Activated effector memory CD4-positive, alpha-beta T cell treated with anti-CD3 and anti-CD28 coated beads, Interleukin-2, amount 50 U/mL, for 16 hours (primary cell): ENCODE measurements at regions not wholly inside any gene's neighbourhood (a gene's known extent, or its start where the extent isn't known, plus 50 kb on each side); places are given as distances from the start of the nearest gene placed in this dataset.

Experiments
- DNase-seq: peaks from one replicate; pipeline ENCODE4 v3.0.0-alpha.2; 2020

DNA sequence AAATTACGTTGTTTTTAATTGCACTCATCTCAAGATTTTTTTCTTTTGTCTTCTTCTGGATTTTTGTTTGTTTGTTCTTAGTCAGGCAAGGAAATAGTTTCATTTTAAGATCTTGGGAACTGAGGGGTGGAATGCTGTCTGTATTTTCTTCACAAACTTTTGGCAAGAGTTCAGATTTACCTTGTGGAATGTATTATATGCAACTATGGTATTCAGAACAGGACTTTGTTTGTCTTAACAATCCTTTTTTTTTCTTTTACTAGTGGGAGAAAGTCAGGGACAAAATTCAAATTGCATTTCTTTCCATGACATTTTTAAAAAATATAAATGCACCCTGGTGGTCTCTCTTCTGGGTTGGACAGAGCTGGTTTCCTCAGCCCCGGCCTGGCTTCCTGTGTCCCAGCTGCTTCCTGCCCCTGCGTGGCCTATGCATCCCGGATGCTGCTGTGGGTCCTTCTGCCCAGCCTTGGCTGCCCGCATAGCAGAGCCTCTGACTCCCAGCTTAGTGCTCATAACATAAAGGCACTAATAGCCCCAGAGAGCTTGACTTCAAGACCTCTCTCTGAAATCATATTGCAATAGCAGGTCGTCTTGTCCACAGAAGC lies 520.7 kb downstream of the QKI start:
- no peak for DNase-seq

DNA sequence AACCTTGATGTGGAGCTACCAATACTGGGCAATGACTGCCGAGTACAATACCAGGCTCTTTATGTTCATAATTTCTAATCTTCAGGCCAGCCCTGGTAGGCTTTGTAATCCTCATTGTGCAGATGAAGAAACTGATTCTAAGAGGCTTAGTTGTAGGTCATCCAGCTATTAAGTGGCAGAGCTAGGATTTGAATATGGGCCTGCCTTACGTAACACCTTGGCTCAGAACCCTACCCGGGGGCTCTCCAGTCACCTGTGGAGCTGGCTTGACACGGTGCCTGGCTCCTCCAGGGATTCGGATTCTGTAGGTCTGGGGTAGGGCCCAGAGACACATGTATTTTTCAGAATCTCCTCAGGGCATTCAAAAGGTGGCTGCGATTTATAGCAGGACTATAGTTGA lies 515.5 kb downstream of the QKI start:
- DNase-seq: no peak

DNA sequence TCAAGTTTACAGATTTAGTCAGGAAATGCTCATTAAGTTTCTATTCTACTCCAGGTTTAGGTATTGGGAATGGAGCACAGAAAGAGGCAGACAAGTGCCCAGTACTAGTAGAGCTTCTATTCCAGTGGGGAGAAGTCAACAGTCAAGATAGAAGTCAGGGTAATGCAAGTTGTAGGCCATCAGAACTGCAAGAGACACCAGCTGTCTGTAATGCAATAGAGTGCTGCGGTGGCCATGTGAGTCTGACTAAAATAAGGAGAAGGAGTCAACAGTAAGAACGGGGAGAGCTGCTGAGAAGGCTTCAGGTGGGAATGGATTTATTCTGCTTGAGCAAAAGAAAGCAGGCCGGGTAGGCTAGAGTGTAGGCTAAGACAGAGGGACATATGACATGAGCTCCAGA lies 515.0 kb downstream of the QKI start:
- no peak for DNase-seq

DNA sequence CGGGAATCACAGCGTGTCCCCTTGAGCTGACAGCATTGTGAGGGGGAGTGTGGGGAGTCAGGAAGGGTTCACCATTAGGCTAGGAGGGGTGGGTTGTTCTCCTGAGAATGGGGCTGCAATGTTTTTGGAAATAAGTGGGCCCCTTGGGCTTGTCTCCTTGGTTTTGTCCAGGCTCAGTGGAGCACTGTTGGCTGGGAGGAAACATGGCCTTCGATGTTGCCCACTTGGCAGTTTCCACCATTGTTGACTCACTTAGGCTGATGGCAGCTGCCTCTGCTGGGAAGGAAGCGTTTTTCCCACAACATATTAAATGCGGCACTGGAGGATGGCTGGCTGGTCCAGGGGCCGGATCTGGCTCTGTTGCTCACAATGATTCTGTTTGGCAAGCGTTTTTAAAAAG lies 512.1 kb downstream of the QKI start:
- no peak for DNase-seq

DNA sequence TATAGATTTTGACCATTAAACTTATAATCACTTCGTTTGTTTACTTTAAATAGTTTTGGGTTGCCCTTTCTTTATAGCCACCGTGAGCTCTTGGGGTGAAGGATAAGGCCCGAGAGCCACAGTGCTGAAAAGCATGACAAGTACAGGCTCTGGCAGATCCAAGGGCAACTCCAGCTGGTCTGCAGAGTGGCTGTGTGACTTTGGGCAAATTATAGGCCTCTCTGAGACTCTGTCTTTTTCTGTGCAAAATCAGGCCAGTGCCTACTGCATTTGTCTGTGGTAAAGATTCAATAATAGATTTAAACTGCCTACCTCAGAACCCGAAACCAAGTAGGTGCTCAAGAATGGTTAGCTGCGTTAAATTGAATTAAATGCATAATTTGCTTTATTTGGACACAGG lies 511.3 kb downstream of the QKI start:
- DNase-seq: no peak

DNA sequence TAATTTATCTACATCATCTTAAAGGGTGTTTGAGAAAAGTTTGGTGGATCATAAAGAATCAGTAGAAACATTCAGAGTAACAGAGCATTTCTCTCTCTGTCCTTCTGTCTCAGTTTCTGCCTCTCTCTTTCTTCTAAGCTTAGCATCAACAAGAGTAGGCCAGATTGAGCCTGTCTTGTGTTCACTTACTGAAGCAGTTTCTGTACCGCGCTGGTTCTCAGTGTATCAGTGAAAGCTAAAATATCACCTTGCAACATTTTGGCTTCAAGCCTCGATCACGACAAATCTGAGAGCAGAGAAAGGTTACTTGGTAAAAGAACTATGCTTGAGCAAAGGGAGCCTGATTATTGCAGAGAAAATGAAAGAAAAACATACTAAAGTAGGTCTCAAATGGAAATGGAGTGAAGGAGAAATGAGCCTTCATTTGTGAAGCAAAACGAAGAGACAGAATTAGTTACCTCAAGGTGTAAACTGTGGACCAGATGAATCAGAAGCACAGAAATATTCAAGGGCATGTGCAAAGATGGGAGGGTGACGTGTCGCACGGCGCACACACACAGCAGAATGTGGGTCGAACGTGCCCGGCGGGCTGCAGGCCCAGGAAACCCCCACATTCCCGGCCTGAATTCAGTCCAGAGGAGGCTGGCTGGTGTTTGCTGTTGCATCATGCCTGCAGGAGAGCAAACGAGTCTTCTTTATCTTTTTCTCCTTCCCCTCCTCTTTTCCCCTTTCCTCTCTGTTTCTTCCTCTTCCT lies 509.3 kb downstream of the QKI start:
- DNase-seq: no peak

DNA sequence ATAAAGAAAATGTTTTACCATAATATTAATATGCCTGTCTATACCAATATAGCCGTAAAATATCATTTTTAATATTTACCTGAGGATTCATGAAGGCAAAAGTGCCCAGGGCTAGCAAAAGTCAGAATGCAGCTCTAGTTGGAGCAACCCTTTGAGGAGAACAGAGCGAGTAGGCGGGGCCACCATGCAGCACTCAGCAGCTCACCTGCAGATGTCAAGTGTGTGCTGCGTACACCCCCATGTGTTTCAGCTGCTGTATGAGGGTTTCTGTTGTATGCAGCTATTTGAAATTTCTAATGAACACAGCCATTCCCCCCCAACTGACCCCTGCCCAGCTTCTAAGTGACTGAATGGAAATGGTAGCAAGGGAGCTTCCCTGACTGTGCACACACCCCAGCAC lies 508.0 kb downstream of the QKI start:
- no peak for DNase-seq

DNA sequence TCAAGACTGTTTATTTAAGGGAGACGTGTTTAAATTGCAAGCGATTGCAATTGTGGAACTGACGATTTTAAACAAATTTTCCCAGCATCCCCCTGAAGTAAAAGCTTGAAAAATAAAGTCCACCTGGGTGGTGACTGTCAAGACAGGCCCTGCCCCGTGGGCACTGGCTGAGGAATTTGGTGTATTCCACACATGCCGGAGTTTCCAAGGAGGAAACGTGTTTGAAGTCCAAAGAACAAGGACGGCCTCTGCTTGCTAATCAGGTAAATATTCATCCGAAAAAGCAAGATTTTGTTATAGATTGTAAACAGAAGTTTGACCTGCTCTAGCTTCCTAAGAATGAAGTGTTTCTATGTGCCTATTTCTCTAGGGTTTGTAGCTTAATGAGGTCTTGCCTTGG lies 505.1 kb downstream of the QKI start:
- DNase-seq: no peak

DNA sequence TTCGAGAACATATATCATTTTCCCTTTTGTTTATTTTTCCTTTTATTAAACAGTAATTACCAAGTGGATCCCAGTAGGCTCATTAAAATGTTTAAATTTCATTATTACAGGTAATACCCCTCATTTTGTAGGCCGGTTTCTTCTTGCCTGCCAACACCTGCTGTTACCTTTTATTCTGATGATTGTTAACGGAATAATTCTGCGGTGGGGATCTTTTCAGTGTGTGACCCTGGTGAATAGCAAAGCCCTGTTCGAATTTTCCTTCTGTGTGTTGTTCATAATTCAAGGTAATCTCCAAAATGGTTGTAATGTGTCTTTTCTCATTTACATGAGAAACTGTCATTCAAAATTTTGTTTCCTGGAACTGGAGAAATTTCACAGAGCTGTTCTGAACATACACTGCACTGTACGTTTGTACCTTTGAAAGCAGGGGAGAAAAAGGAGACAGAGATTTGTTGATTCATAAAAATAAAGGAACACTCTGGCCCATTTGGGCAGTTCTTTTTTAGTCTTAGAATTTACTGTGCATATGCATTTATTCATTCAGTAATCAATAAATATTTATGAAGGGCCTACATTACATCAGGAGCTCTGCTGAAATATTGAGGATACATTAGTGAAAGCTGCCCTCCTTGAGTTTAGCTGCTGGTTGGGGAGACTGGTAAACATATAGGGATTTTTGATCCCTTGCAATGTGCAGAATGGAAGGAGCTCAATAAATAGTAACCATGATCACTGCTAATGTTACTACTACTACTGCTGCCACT lies 502.0 kb downstream of the QKI start:
- DNase-seq: no peak

DNA sequence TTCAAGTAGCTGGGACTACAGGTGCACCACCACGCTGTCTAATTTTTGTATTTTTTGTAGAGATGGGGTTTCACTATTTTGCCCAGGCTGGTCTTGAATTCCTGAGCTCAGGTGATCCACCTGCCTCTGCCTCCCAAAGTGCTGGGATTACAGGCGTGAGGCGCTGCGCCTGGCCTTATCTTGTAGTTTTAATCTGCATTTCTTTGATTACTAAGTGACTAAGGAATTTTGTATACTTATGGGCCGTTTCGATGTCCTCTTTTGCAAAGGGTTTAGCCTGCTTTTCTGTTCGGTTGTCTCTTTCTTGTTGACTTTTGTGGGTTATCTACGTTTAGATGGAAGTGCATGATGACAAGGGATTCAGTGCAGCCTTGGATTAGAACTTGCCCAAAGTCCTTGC lies 500.6 kb downstream of the QKI start:
- DNase-seq: no peak

DNA sequence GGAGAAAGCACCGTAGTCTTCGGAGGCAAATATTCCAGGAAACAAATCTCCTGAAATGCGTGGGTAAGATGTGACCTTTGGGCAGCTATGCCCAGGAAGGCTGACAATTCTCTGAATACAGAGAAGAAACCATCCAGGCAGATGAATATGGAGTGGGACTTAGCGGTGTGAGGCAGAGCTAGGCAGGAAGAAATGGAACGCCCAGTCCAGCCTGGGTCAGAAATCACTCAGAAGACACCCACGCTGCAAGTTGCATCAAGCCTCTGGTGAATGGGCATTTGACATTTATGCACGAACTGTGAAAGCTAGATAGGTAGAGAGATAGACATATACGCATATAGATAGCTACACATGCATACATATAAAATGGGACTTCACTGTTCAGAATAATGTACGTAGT lies 498.5 kb downstream of the QKI start:
- no peak for DNase-seq

DNA sequence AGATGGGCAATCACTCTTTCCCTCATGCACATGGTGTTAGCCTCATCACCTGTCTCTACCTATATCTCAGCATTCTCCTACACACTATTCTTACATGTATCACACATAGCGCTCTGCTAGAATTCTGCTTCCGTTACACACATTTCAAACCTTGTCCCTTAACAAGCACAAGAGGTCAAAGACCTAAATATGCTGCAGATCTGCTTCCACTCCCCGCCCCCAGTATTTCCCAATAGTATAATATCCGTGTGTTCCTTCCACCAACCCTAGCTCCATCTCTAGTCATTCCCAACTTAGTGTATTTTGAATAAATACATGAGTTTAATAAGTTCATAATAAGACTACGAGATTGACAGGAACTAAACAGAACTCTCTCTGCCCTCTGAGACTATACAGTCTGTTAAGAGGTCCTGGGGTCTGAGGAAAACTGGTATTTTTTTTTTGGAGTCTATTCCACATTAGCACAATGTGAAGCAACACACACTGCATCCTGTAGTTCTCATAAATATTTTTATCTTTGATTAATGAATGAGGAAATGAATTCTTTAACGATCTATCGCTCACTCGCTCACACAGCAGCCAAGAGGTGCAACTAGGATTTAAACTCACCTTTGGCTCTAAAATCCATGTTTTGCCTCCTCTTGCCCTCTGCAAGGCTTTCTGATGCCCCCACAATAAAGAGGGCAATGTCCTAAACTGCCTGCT lies 491.6 kb downstream of the QKI start:
- no peak for DNase-seq

DNA sequence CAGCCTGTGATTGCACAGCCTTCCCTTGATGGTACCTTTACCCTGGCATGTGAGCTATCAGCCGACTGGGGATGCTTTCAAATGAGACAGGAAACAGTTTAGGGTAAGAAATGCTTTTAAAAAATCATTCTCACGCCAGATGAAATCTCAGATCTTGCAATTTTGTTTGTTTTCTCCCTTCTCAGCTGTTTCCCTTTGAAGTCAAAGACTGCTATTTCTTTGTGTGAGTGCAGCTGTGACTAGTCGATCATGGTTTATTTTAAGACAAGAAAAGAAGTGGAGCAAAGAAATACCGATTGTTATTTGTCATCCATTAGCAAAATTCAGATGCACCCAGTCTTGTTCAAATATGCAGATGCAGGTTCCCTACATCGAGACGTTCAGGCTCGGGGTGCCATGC lies 489.7 kb downstream of the QKI start:
- no peak for DNase-seq

DNA sequence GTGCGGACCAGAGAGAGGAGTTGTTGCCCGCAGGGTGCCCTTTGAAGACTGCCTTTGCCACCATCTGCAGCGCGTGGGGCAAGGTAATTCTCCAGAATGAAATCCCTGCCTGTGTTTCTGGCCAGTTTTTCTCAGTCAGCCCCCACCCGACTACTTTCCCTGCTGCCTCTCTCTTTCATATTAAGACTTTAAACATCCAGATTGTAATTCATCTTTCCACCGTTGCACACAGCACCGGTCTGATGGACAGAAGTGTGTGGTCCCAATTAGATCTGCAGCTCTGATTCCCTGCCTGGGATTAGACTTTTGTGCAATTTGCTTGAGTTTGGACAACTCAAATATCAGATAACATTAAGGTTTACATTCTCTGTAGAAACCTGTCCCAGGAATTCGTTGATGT lies 489.0 kb downstream of the QKI start:
- DNase-seq: no peak

DNA sequence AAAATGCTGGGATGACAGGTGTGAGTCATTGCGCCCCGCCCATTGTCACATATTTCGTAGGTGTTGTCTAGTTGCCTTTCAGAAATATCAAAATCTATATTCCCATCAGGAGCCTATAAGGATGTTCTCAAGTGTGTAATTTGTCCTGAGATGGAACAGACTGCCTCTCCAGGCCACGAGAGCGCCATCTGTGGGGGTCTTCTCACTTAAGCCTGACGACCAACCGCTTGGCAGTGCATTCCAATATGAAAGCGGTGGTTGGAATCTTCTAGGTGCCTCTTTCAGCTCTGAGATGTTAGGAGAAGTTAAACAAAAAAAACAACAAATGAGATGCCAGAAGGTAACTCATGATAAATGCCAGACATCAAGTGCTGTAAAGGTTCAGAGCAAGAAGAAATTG lies 488.5 kb downstream of the QKI start:
- no peak for DNase-seq

DNA sequence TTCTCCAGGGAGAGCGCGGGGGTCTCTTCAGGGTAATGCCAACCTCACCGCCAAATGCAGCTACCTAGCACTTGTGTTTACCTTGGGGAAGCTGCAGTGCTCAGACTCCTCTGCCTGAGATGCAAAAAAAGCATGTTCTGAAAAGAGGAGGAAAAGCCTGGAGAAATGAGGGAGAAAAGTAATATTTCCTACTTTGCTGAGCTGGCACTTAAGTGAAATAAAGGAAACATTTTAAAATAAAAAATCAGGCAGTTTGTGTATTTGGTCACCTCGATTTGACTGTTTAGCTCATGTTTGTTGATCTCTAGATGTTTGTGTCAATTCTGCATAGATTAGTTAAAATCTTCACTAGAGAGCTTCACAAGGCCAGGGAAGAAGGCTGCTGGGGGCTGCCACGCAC lies 487.2 kb downstream of the QKI start:
- DNase-seq: no peak

DNA sequence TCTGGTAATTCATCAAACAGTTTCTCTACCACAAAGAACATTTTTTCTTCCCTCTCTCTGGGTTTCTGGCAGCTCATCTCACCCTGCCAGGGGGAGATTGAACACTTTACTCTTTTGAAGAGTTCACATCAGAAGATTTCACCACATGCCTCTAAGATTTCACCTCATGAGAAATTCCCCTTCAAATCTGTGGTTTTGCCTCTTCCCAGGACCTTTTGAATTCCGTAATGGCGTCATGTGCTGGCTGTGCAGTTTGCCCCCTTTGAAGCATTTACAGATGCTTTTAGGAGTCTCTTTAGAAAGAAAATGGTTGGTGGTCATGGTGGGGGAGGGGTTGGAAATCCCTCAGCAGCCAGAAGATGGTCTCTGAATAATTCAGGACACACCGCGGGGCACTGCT lies 486.1 kb downstream of the QKI start:
- no peak for DNase-seq

DNA sequence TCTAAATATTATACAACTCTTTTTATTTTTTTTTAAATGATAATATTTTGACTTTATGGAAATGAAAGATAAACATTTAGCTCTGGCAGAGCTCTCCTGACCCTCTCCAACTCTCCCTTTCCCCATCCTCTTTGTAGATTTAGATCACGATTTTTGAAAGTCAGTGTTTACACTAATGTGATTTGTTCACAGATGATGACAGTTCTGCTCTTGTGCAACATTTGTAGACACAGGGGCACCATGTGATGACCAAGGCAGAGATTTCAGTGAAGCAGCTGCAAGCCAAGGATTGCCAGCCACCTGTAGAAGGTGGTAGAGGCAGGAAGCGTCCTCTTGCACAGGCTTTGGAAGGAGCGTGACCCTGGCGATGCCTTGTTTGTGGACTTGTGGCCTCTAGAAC lies 483.2 kb downstream of the QKI start:
- DNase-seq: no peak

DNA sequence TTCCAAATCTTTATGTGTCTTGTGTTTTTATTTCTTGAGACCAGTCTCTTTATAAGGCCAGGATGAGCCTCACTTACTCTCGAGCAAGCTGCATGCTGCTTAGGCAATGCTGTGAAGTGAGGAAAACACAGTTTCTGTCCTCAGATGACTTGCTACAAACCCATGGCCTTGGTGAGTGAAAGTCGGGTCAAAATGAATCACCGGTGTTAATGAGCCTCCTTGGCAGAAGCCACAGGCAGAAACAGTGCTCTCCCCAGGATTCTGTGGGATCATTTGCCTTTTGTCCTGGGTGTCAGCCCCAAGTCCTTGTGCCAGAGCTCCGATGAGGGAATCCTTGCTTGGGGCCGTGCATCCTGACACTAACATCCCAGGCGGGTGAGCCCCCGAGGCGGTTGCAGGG lies 482.5 kb downstream of the QKI start:
- DNase-seq: no peak

DNA sequence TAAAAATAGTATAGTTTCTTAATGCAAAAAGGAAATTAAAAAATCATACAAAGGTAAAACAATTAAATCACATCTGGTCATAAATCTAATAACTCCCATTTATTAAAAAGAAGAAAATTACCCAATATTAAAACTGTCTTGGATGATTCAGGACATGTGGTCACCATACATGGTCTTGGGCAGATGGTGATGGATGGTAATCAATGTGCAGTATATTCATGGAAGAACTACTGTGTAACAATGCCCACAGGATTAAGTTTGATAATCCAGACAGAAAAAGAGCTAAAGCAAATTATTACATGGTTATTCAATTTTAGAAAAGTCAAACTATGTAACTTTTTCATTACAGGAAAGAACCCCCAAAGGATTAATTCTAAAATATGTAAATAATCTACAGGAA lies 480.6 kb downstream of the QKI start:
- no peak for DNase-seq

DNA sequence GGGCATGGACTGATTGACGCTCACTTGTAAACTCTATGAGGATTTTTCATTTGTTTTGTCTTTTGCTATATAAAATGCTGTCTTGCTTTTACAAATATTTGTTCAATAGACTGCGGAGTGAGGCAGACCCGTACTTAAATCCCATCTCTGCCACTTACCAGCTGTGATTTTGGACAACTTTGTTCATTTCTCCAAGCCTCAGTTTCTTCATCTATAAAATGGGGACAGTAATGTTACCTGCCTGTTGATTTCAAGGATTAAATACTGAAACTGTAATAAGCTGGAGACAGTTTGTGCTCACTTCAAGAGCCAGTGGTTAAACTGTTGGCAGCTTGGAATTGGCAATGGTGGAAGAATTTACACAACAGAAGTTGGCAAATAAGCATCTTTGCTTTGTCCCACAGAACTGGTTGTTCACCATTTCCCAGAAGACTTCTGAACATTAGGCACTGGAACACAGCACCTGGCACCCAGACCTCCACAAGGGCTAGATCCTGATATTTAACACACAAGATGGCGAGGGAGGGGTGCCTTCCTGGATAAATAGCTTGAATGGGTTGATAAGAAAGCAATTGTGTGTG lies 479.2 kb downstream of the QKI start:
- no peak for DNase-seq

DNA sequence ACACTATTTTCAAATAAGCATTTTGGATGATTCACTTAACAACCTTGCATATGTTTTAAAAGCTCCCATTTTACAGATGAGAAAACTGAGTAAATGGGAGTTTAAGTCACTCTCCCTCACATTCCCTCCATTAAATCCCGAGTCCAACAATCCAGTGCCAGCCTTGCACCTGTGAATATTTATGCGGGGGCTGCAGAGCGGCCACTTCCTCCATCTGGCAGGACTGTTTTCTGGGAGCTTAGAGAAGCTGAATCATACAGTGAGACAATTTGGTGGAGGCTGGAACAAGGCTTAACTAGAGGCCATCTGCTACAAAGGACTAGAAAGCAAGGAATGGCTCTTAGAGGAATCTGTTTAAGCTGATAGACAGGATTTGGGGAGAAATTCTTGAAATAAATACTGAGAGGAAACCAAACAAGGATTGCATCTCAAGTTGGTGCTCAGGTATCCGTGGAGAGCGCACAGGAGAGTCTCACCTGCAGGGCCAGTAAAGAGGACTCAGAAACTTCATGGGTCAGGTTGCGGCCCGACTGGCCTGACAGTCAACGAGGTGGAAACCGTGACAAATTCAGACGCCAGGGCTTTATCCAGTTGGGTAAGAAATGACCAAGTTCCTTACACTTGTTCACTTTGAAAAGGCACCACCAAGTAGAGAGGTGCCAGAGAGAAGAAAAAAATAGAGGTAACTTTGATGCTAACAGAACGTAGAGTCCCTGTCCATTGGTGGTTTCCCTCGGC lies 478.5 kb downstream of the QKI start:
- DNase-seq: no peak
